Neuronal stem cell (in vitro differentiated cells): ENCODE measurements at regions not wholly inside any gene's neighbourhood (a gene's known extent, or its start where the extent isn't known, plus 50 kb on each side); places are given as distances from the start of the nearest gene placed in this dataset.
A peak's percentile ranks its signal among the peaks of the same experiment; 100 is the strongest.

Source experiments
- DNase-seq: peaks from one replicate; pipeline ENCODE4 v3.0.0-alpha.2; 2013; ENCODE audit warnings: low spot score
- H2AFZ ChIP-seq: one replicate; pipeline ENCODE4 v1.6.1; 2013; ENCODE audit warnings: mild to moderate bottlenecking, low read length, inconsistent platforms
- H2AK5ac ChIP-seq: 2 replicates; pipeline ENCODE4 v1.6.1; 2013; ENCODE audit warnings: low read depth, mild to moderate bottlenecking, inconsistent platforms, low read length, moderate library complexity, mixed read lengths
- H2BK120ac ChIP-seq: 2 replicates; pipeline ENCODE4 v1.6.1; 2013; ENCODE audit warnings: low read depth, mild to moderate bottlenecking, inconsistent platforms, low read length, moderate library complexity, mixed read lengths
- H2BK12ac ChIP-seq: one replicate; pipeline ENCODE4 v1.6.1; 2013; ENCODE audit warnings: low read length, inconsistent platforms
- H2BK15ac ChIP-seq: 2 replicates; pipeline ENCODE4 v1.6.1; 2013; ENCODE audit warnings: mild to moderate bottlenecking, low read length, inconsistent platforms, mixed read lengths
- H2BK5ac ChIP-seq: one replicate; pipeline ENCODE4 v1.6.1; 2013; ENCODE audit warnings: inconsistent platforms, mild to moderate bottlenecking, low read length, moderate library complexity
- H3K14ac ChIP-seq: one replicate; pipeline ENCODE4 v1.6.1; 2013; ENCODE audit warnings: low read length, inconsistent platforms
- H3K18ac ChIP-seq: 2 replicates; pipeline ENCODE4 v1.6.1; 2013; ENCODE audit warnings: low read length, inconsistent platforms
- H3K23ac ChIP-seq: 2 replicates; pipeline ENCODE4 v1.6.1; 2013; ENCODE audit warnings: low read depth, mild to moderate bottlenecking, mixed read lengths, low read length, inconsistent platforms; ENCODE audit not compliant: poor library complexity
- H3K27ac ChIP-seq: replicated peaks from 3 replicates; pipeline ENCODE4 v1.5.1; 2013; ENCODE audit warnings: low read length, inconsistent platforms
- H3K27me3 ChIP-seq, 3 experiments: 2 replicates each; pipeline ENCODE4 v1.6.1; 2013; ENCODE audit warnings: low read length in 3 of 3, mild to moderate bottlenecking in 2 of 3, inconsistent platforms in 1 of 3, low read depth in 1 of 3, mixed read lengths in 1 of 3, moderate library complexity in 1 of 3; ENCODE audit not compliant: control insufficient read depth in 3 of 3, insufficient read depth in 3 of 3
- H3K36me3 ChIP-seq, 2 donors: replicated peaks in 1 of 2; 2 replicates each; pipeline ENCODE4 v1.6.1; 2013; ENCODE audit warnings: low read length in 2 of 2; ENCODE audit not compliant: control insufficient read depth in 2 of 2, insufficient read depth in 2 of 2
- H3K4ac ChIP-seq: 2 replicates; pipeline ENCODE4 v1.6.1; 2013; ENCODE audit warnings: inconsistent platforms, mild to moderate bottlenecking, low read length, moderate library complexity
- H3K4me1 ChIP-seq, 2 donors: 1 replicate in 1 of 2; 2 replicates in 1 of 2; pipeline ENCODE4 v1.6.1; 2013; ENCODE audit warnings: low read length in 2 of 2, low read depth in 1 of 2; ENCODE audit not compliant: control insufficient read depth in 2 of 2, insufficient read depth in 1 of 2
- H3K4me2 ChIP-seq: one replicate; pipeline ENCODE4 v1.6.1; 2013; ENCODE audit warnings: mild to moderate bottlenecking, low read length, inconsistent platforms; ENCODE audit not compliant: insufficient read depth, poor library complexity, severe bottlenecking
- H3K4me3 ChIP-seq, 2 donors: 2 replicates each; pipeline ENCODE4 v1.5.1; 2013; ENCODE audit warnings: low read length in 2 of 2, mild to moderate bottlenecking in 2 of 2, inconsistent platforms in 1 of 2, moderate library complexity in 1 of 2
- H3K79me1 ChIP-seq: one replicate; pipeline ENCODE4 v1.6.1; 2013; ENCODE audit warnings: low read depth, mild to moderate bottlenecking, inconsistent platforms, low read length, moderate library complexity
- H3K9ac ChIP-seq: one replicate; pipeline ENCODE4 v1.6.1; 2013; ENCODE audit warnings: mild to moderate bottlenecking, low read depth, low read length, inconsistent platforms; ENCODE audit not compliant: poor library complexity
- H3K9me3 ChIP-seq, 2 donors: replicated peaks in 1 of 2; 2 replicates each; pipeline versions ENCODE3 to v1.6.1; 2013; ENCODE audit warnings: low read length in 2 of 2, mild to moderate bottlenecking in 2 of 2, inconsistent platforms in 1 of 2, low read depth in 1 of 2, mixed read lengths in 1 of 2, moderate library complexity in 1 of 2; ENCODE audit not compliant: control insufficient read depth in 2 of 2, insufficient read depth in 1 of 2
- H4K8ac ChIP-seq: one replicate; pipeline ENCODE4 v1.6.1; 2013; ENCODE audit warnings: low read depth, mild to moderate bottlenecking, inconsistent platforms, low read length, moderate library complexity
- H4K91ac ChIP-seq: one replicate; pipeline ENCODE4 v1.6.1; 2013; ENCODE audit warnings: low read length, low read depth, mild to moderate bottlenecking, inconsistent platforms; ENCODE audit not compliant: poor library complexity
- WGBS, 2 donors: extraction: QIAGEN DNeasy Blood & Tissue Kit; methylation state at CpG; one replicate each; pipeline ENCODE4 v1.1.7; 2013; ENCODE audit warnings: missing lambda C conversion rate in 2 of 2, mixed read lengths in 1 of 2; ENCODE audit not compliant: insufficient read length in 2 of 2, insufficient replicate concordance in 1 of 2; ENCODE audit errors: extremely low coverage in 2 of 2; 5-methylcytosine and 5-hydroxymethylcytosine counted together

DNA sequence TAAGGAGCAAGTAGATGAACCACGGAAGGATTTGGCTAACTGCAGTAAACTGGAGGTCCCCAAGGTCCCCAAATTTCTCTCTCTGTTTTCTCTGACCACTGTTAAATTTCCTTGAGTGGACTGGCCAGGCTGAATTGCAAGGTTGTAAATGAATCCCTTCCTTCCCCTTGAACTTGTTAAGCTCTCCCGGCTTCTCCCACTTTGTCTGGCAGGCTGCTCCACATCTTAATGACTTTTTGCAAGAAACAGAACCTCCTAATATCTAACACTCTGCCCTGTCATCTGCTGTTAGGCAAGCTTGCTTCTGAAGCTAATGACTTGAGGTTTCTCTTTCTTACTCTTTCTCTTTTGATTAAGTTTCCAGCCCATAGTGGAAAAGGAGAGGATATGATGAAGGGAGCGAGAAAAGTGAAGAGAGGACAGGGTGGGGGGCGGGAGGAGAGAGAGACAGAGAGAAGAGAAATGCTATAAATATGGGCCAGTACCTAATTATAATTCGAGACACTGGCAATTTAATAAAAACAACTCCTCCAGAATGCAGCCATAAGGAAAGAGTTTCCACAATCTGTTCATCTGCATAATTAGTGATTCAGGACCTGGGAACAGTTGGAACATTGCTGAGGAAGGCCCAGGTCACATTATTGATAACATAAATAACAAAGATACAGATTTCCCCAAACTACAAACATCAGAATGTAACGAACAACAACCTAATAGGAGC lies 437.3 kb upstream of the MPDZ start:
- Histone ChIP-seq H2BK12ac (no peak overlapping the region), H3K27me3 (no peaks in the 10 kb centered on the region), H3K18ac (no peak overlapping the region), H2BK15ac (no peak overlapping the region), H3K4me2 (no peak overlapping the region), H3K14ac (no peak overlapping the region), H2AFZ (peak overlapping the region; percentile 26), H3K4me3 (no peak overlapping the region), H3K79me1 (no peaks in the 10 kb centered on the region), H3K27ac (no peak overlapping the region), H4K8ac (no peak overlapping the region), H4K91ac (no peak overlapping the region), H3K9ac (no peak overlapping the region), H3K4me1 (peaks cover 0 to 2% of the 10 kb centered on the region in 2 donors), H3K36me3 (no peaks in the 10 kb centered on the region), H2BK120ac (no peak overlapping the region), H3K4ac (no peak overlapping the region), H3K9me3 (peaks cover 0 to 5% of the 10 kb centered on the region in 2 donors), H3K23ac (no peak overlapping the region), H2AK5ac (no peak overlapping the region), H2BK5ac (no peak overlapping the region)
- no peak for DNase-seq
- WGBS, 2 donors: no CpG with 5 or more reads among the region's 6 CpGs

DNA sequence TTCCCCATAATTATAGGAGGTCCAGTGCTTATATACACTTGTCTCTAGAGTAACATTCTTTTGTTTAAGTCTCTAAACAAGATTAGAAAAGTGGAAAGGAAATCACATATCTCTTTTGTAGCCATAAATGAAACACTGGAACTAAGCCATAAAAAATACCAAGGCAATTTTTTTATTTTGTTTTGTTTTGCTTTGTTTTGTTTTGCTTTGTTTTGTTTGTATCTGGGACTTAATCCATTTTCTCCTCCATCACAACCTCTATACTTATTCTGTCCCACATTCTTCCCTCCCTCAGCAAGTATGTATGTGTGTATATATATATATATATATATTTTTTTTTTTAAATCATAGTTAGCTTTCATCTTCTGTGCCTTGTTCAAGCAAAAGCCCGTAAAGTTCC lies 436.6 kb upstream of the MPDZ start:
- Histone ChIP-seq H2BK15ac (no peak overlapping the region), H3K14ac (no peak overlapping the region)

DNA sequence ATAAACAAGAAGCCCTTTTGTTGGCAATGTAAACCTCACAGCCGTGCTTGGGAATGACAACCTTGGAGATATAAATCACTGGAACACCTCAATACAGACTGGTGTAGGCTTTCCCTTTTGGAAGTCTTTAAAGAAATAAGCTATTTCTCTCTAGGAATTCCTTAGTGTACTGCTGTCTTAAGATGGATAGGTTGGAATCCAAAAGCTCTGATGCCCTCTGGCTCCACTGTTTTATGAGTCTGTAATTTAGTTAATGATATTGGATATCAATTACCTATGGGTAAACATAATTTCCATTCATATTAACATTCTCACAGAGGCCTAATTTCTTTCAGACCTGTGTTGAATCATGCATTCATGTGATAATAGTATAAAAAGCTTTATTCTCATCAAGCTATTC lies 435.9 kb upstream of the MPDZ start:
- Histone ChIP-seq H3K4me3 (no peak overlapping the region), H2BK15ac (no peak overlapping the region), H3K27me3 (no peaks in the 10 kb centered on the region), H2BK120ac (no peak overlapping the region), H2AFZ (no peak overlapping the region), H3K36me3 (no peaks in the 10 kb centered on the region), H2AK5ac (no peak overlapping the region), H3K14ac (no peak overlapping the region), H3K4me1 (peaks cover 0 to 2% of the 10 kb centered on the region in 2 donors), H4K8ac (no peak overlapping the region), H3K18ac (no peak overlapping the region), H3K27ac (no peak overlapping the region), H3K4me2 (no peak overlapping the region), H3K23ac (no peak overlapping the region), H3K79me1 (no peaks in the 10 kb centered on the region), H4K91ac (no peak overlapping the region), H3K4ac (no peak overlapping the region), H3K9me3 (no peaks in the 10 kb centered on the region), H2BK12ac (no peak overlapping the region), H3K9ac (no peak overlapping the region), H2BK5ac (no peak overlapping the region)
- no CpG with 5 or more reads among the region's 1 CpG for WGBS, 2 donors
- no peak for DNase-seq

More for the DNA sequence above, 436.6 kb upstream of the MPDZ start:
- no peak overlapping the region for H4K8ac ChIP-seq
- H3K27me3 ChIP-seq: no peaks in the 10 kb centered on the region
- no peak overlapping the region for H3K23ac ChIP-seq
- H3K9ac ChIP-seq: no peak overlapping the region
- no peak overlapping the region for H2BK5ac ChIP-seq
- no peak overlapping the region for H3K4me2 ChIP-seq
- no peaks in the 10 kb centered on the region for H3K79me1 ChIP-seq
- WGBS, 2 donors: no CpG with 5 or more reads among the region's 1 CpG
- no peaks in the 10 kb centered on the region for H3K36me3 ChIP-seq
- DNase-seq: no peak
- H3K18ac ChIP-seq: no peak overlapping the region
- H2AK5ac ChIP-seq: no peak overlapping the region
- H2AFZ ChIP-seq: no peak overlapping the region
- H3K4me1 ChIP-seq: peaks cover 0 to 2% of the 10 kb centered on the region in 2 donors
- no peak overlapping the region for H2BK12ac ChIP-seq
- H3K9me3 ChIP-seq: no peaks in the 10 kb centered on the region
- H3K27ac ChIP-seq: no peak overlapping the region
- H4K91ac ChIP-seq: no peak overlapping the region
- no peak overlapping the region for H2BK120ac ChIP-seq
- no peak overlapping the region for H3K4ac ChIP-seq
- H3K4me3 ChIP-seq: no peak overlapping the region

DNA sequence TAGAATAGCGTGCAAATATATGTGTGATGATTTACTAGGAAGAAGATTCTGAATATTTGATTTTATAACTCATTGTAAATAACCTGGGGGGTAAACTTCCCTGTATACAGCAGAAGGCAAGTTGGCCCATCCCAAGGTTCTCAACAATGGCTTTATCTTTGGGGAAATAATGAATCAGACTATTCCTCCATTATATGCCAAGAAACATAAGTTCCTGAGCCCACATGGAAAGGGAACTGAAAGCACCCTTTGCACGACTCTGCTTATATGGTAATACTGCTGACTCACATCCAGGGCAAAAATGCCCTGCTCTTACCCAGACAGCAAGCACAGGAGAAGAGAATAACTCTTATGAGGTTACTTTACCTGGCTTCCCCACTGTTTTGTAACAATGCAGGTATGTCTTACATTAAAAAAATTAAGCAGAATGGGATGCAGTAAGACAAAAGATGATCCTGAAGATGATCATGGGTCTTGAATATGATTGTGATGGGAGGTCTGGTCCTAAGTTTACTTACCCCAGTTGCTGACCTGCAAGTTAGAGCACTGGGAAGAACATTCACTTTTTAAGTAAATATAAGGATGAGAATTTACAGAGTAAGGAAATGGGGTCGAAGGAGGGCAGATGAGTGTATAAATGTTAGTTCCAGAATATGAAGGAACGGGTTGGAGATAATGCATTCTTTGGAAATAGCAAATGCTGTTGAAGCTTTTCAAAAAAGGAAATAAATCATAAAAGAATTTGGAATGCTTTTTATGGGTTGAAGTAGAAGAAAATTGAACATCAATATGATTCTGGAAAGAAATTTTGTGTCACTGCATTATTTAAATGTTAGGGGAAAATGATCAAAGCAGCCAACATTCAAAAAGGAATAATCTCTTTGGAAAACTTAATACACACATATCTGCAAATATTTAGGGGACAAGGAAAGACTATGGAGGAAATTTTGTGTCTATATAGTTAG lies 428.4 kb upstream of the MPDZ start:
- no peak overlapping the region for H3K4ac ChIP-seq
- H3K27ac ChIP-seq: no peak overlapping the region
- H3K4me2 ChIP-seq: no peak overlapping the region
- H3K14ac ChIP-seq: no peak overlapping the region
- H2BK120ac ChIP-seq: no peak overlapping the region
- H3K27me3 ChIP-seq: no peaks in the 10 kb centered on the region
- peaks cover 0 to 3% of the 10 kb centered on the region in 2 donors for H3K4me1 ChIP-seq
- no peak overlapping the region for H3K18ac ChIP-seq
- no peaks in the 10 kb centered on the region for H3K9me3 ChIP-seq
- no peak overlapping the region for H2BK5ac ChIP-seq
- H3K36me3 ChIP-seq: no peaks in the 10 kb centered on the region
- no peaks in the 10 kb centered on the region for H3K79me1 ChIP-seq
- H2AFZ ChIP-seq: no peak overlapping the region
- H4K91ac ChIP-seq: no peak overlapping the region
- no peak overlapping the region for H3K23ac ChIP-seq
- no peak for DNase-seq
- H4K8ac ChIP-seq: no peak overlapping the region
- no peak overlapping the region for H3K9ac ChIP-seq
- H2AK5ac ChIP-seq: no peak overlapping the region
- H2BK15ac ChIP-seq: no peak overlapping the region
- WGBS, 2 donors: no CpG with 5 or more reads among the region's 4 CpGs
- no peak overlapping the region for H3K4me3 ChIP-seq
- no peak overlapping the region for H2BK12ac ChIP-seq
